LNCAP (cell line): ENCODE measurements at regions not wholly inside any gene's neighbourhood (a gene's known extent, or its start where the extent isn't known, plus 50 kb on each side); places are given as distances from the start of the nearest gene placed in this dataset.

ENCODE experiments used
- CTCF ChIP-seq: fragments of 450-650 bp; IDR thresholded peaks from 2 replicates; pipeline ENCODE4 v1.5.1; 2017; ENCODE audit warnings: mild to moderate bottlenecking

- TF ChIP-seq CTCF, result no peak
These were observed 791.1 kb upstream of the SOX11 start for GRCh38 chr2:4900861-4901770.

- TF ChIP-seq CTCF, result no peak
These were observed 788.4 kb upstream of the SOX11 start for GRCh38 chr2:4903656-4904348.

DNA sequence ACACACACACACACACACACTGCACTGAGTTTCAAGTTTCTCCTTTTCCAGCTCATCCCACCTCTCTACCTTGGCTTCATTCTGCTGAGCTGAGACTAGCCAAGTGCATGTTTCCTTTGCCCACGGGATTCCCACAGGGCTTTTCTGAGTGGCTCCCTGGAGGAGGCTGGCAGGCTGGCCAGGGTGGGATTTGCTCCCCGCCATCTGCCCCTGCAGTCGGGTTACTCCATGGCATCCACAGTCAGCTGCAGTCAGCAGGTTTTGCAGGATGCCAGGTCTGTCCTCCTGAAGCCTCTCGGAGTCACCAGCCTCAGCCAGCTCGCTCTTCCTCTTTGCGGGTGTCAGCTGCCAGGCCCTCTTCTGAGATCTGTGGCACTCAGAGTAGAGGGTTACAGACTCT lies 783.7 kb upstream of the SOX11 start:
- TF ChIP-seq CTCF, result no peak

GRCh38 chr2:4909346-4910009 lies 782.7 kb upstream of the SOX11 start:
- TF ChIP-seq CTCF, result no peak

DNA sequence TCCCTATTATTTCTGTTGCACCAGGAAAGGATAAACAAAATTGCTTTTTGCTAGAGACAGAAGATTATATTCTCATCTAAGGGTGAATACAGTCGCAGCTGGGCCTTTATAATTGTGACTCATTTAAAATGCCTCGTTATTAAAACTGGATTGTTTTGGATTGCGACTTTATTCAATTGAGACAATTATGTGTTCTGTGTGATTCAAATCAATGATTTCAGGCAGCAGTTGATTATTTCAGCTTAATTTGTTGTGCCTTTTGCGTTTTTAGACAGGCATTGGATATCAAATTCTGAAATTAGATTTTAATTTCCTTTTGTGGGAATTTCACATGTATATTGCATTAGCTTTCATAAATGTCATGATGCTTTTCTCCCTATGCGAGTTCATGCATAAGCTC lies 778.1 kb upstream of the SOX11 start:
- no peak for TF ChIP-seq CTCF

DNA sequence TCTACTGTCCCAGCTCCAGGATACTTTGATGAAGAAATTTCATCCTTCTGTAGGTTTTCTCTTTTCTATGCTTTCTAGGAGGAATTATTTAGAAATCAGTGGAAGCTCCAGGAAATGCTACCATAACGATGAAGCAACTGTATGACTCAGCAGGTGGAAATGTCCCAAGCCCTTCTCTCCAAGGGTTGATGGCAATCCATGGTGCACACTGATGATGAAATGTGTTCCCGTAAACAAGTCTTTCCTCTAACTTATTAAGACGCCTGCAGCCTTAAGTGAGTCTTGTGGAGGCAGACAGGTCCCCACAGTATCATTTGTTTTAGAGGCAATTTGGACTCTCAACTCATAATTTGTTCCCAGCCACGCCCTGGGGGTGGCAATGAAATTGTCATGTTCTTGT lies 777.6 kb upstream of the SOX11 start:
- TF ChIP-seq CTCF, result no peak

DNA sequence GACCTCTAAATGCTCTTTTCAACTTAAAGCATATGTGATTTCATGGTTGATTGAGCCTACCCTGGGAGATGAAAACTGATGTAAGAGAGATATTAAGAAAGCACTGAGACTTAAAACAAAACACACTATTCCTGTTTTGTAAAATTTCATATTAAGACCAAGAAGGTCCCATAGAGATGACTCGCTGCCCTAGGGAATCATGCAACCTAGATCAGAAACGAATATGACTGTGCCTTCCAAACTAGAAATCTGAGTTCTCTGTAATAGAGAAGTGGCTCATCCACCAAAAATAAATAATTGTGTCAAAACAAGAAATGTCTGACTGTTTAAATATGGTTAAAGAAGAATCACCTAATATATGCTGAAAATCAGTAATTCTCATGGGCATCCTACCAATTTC lies 776.8 kb upstream of the SOX11 start:
- no peak for TF ChIP-seq CTCF
